GM12891 (cell line): ENCODE measurements at regions not wholly inside any gene's neighbourhood (a gene's known extent, or its start where the extent isn't known, plus 50 kb on each side); places are given as distances from the start of the nearest gene placed in this dataset.
"Not testable (repeated sequence)": the region's sequence is repeated elsewhere in the genome, so short reads cannot be mapped to it uniquely, and the experiment has no call there.

Experiments used
- DNase-seq: peaks from one replicate; pipeline ENCODE4 v3.0.0; 2011; ENCODE audit warnings: low spot score; ENCODE audit not compliant: insufficient read length
- FAIRE-seq: peaks from 2 replicates; lab custom pipeline; 2011; peaks lifted over from hg19 to GRCh38; lab: Jason Lieb, UNC
- PAX5 ChIP-seq: IDR thresholded peaks from 2 replicates; pipeline ENCODE4 v1.6.1; 2011; ENCODE audit warnings: low read length, moderate library complexity, mild to moderate bottlenecking; ENCODE audit not compliant: insufficient read depth, severe bottlenecking
- POLR2A ChIP-seq: IDR thresholded peaks from 2 replicates; pipeline ENCODE4 v1.6.1; 2011; ENCODE audit warnings: low read depth, low read length, control low read depth
- POLR2AphosphoS5 ChIP-seq: IDR thresholded peaks from 2 replicates; pipeline ENCODE4 v1.6.1; 2011; ENCODE audit warnings: low read depth, low read length, control low read depth
- POU2F2 ChIP-seq: IDR thresholded peaks from 2 replicates; pipeline ENCODE4 v1.6.1; 2011; ENCODE audit warnings: low read depth, mild to moderate bottlenecking, control low read depth, low read length, moderate library complexity
- SPI1 ChIP-seq: IDR thresholded peaks from 2 replicates; pipeline ENCODE4 v1.6.1; 2011; ENCODE audit warnings: low read depth, low read length, control low read depth
- TAF1 ChIP-seq: IDR thresholded peaks from 2 replicates; pipeline ENCODE4 v1.6.1; 2011; ENCODE audit warnings: low read depth, low read length, control low read depth

GRCh38 chr6:22150368-22151035 lies 146.3 kb downstream of the PRL start:
- DNase-seq (no peak), FAIRE-seq (no peak)
- no peak for TF ChIP-seq TAF1
- TF ChIP-seq PAX5: no peak
- TF ChIP-seq SPI1: no peak
- TF ChIP-seq POLR2A: no peak
- no peak for TF ChIP-seq POLR2AphosphoS5
- TF ChIP-seq POU2F2: no peak

- FAIRE-seq: no peak
- TF ChIP-seq POLR2A (no peak), PAX5 (no peak), TAF1 (no peak), SPI1 (no peak), POU2F2 (no peak), POLR2AphosphoS5 (no peak)
- no peak for DNase-seq
Observed at GRCh38 chr6:22151892-22152291, 144.9 kb downstream of the PRL start.

DNA sequence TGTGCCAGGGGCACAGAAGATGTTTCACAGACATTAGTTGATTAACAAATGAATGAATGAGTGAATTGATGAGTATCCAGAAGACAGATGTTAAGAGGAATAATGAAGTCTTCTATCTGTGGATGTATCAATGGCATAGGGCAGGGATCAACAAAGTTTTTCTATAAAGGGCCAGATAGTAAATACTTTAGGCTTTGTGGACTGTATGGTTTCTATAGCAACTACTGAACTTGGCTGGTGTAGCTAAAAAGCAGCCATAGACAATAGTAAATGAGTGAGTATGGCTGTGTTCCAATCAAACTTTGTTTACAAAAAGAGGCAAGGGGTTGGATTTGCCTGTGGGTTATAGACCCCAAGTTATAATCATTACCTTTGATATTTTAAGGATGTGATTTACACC lies 144.0 kb downstream of the PRL start:
- DNase-seq: no peak
- no peak for FAIRE-seq
- TF ChIP-seq SPI1: no peak

- DNase-seq (no peak), FAIRE-seq (peak; percentile 65)
- TF ChIP-seq POU2F2 (no peak), PAX5 (no peak), SPI1 (no peak), POLR2AphosphoS5 (no peak), TAF1 (no peak), POLR2A (no peak)
Observed at GRCh38 chr6:22153384-22154158, 143.3 kb downstream of the PRL start.

GRCh38 chr6:22155551-22155950 lies 141.3 kb downstream of the PRL start:
- TF ChIP-seq POU2F2 (no peak), PAX5 (no peak), TAF1 (no peak), POLR2AphosphoS5 (no peak), POLR2A (no peak), SPI1 (no peak)
- no peak for DNase-seq
- FAIRE-seq: no peak

DNA sequence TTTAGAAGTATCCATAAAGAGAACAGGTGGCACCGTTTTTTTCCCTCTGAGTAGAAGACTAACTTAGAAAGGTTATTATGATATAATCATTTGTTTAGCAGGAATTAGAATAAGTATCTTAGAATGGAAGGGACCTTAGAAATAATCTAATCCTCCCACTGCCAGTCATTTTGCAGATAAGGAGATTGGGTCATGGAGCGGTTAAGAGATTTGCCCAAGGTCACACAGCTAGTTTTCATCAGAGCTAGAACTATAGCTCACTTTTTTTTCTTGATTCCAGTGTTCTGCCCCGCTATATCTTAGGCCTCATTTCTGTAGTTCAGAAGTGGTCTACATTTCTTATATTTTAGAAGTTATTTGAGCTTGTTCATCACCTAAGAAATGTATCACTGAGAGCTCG lies 139.6 kb downstream of the PRL start:
- no peak for TF ChIP-seq PAX5
- DNase-seq: no peak

DNA sequence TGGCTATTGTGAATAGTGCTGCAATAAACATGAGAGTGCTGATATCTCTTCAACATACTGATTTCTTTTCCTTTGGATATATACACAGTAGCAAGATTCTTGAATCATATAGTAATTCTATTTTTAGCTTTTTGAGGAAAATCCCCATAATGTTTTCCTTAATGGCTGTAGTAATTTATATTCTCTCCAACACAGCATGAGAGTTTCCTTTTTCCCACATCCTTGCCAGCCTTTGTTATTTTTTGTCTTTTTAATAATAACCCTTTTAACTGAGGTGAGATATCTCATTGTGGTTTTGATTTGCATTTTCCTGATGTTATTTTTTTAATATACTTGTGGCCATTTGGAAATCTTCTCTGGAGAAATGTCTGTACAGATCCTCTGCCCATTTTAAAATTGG lies 132.6 kb downstream of the PRL start:
- no peak for TF ChIP-seq SPI1
- DNase-seq (no peak), FAIRE-seq (no peak)

More for the DNA sequence above, 139.6 kb downstream of the PRL start:
- no peak for FAIRE-seq

- not testable (repeated sequence) for DNase-seq, FAIRE-seq
Observed at GRCh38 chr6:22171006-22171405, 125.8 kb downstream of the PRL start.

GRCh38 chr6:22171885-22172284 lies 125.0 kb downstream of the PRL start:
- not testable (repeated sequence) for FAIRE-seq, DNase-seq

- DNase-seq: no peak
- TF ChIP-seq POU2F2 (no peak), POLR2A (no peak), PAX5 (no peak), SPI1 (no peak), POLR2AphosphoS5 (no peak), TAF1 (no peak)
- FAIRE-seq: no peak
Observed at GRCh38 chr6:22173311-22173710, 123.5 kb downstream of the PRL start.

DNA sequence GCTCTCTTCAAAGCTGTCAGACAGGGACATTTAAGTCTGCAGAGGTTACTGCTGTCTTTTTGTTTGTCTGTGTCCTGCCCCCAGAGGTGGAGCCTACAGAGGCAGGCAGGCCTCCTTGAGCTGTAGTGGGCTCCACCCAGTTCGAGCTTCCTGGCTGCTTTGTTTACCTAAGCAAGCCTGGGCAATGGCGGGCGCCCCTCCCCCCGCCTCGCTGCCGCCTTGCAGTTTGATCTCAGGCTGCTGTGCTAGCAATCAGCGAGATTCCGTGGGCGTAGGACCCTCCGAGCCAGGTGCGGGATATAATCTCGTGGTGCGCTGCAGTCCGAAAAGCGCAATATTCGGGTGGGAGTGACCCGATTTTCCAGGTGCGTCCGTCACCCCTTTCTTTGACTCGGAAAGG lies 116.6 kb downstream of the PRL start:
- DNase-seq, FAIRE-seq: not testable (repeated sequence)
